Esophagus squamous epithelium (tissue), 5 donors: ENCODE measurements at regions not wholly inside any gene's neighbourhood (a gene's known extent, or its start where the extent isn't known, plus 50 kb on each side); places are given as distances from the start of the nearest gene placed in this dataset.

Source experiments
- DNase-seq: peaks from one replicate; lab custom pipeline; 2025; lab: John Stamatoyannopoulos, UW
- H3K27ac ChIP-seq, 4 donors: fragments of 200-600 bp; sonication (generic); one replicate each; pipeline ENCODE4 v1.5.1; 2016 to 2019; ENCODE audit warnings: mild to moderate bottlenecking in 1 of 4
- H3K27me3 ChIP-seq, 4 donors: fragments of 200-600 bp; sonication (generic); 1 replicate in 3 of 4; 2 replicates in 1 of 4; pipeline versions ENCODE4 v1.5.1 to v1.6.0; 2017 to 2021; ENCODE audit warnings: antibody characterized with exemption in 1 of 4
- H3K36me3 ChIP-seq, 3 donors: fragments of 200-600 bp; sonication (generic); one replicate each; pipeline ENCODE4 v1.5.1; 2016 to 2019
- H3K4me1 ChIP-seq, 3 donors: fragments of 200-600 bp; sonication (generic); one replicate each; pipeline ENCODE4 v1.5.1; 2017 to 2019
- H3K4me3 ChIP-seq, 4 donors: fragments of 200-600 bp; sonication (generic); 1 replicate in 3 of 4; 2 replicates in 1 of 4; pipeline ENCODE4 v1.5.1; 2016 to 2019; ENCODE audit warnings: mild to moderate bottlenecking in 2 of 4, moderate library complexity in 1 of 4
- H3K9me3 ChIP-seq, 3 donors: fragments of 200-600 bp; sonication (generic); one replicate each; pipeline ENCODE4 v1.5.1; 2016 to 2019
- POLR2A ChIP-seq, 4 donors: fragments of 450-650 bp; IDR thresholded peaks; one replicate each; pipeline ENCODE4 v1.6.1; 2017; ENCODE audit warnings: antibody characterized with exemption in 4 of 4, mild to moderate bottlenecking in 4 of 4, moderate library complexity in 3 of 4
- WGBS, 2 donors: methylation state at CpG; one replicate each; pipeline ENCODE4 v1.1.5; 2018; 5-methylcytosine and 5-hydroxymethylcytosine counted together
- intact Hi-C: fragments of 100-400 bp; cut with DNase I; formaldehyde crosslinking; loops from one replicate; pipeline ENCODE4 v1.15.0; 2022
- TF ChIP-seq, protein P1 (sequence below), 6 experiments: fragments of 450-650 bp in 4 of 6; fragments of 200-600 bp in 2 of 6; sonication (generic) in 2 of 6; IDR thresholded peaks; one replicate each; pipeline ENCODE4 v1.5.1; 2016 to 2019; ENCODE audit warnings: antibody characterized with exemption in 6 of 6, mild to moderate bottlenecking in 4 of 6, moderate library complexity in 4 of 6
- donor health status: DM: yes; HTN: yes; CAD: no.

DNA sequence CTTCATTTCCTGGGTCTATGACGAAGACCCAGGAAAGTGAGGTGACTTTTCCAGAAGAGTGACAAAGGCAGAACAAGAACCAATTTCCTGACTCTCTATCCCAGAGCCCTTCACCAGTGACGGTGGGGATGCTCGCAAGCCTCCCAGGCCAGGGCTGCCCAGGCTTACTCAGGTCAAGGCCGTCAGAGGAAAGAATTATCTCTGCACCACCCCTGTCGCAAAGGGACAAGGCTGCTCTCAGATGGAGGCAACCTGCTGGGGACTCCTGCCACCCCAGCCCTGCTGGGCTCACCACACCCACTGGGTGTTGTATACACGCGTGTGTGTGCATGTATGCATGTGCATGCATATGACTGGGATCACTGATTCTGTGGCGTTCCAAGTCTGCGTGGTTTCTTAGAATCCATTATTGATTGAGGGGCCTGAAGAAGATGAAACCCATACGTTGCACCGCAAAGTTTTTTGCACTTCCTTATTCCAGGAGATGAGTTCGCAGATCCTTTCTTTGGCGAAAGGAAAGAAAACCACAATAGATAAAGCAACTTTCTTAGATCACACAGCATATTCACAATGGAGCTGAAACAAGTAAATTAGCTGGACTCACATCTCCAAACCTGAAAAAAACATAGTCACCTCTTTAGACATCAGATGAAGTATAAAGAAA is 255.8 kb downstream of the RHOU start:
- intact Hi-C loops, result no loop called here
- Histone ChIP-seq H3K9me3 (no peaks in the 10 kb centered on the region), H3K4me3 (no peak overlapping the region), H3K27ac (peak overlapping the region in 2 of 4 donors; percentile 70 to 84), H3K4me1 (peaks cover 9 to 26% (median 20%) of the 10 kb centered on the region in 3 donors), H3K36me3 (no peaks in the 10 kb centered on the region), H3K27me3 (no peaks in the 10 kb centered on the region)
- 79 to 87% methylated on average over 9 to 12 of the region's 13 CpGs for WGBS, 2 donors
- no peak for TF ChIP-seq POLR2A (IDR thresholded peaks at IDR 0.05)
- TF ChIP-seq, protein P1, sequence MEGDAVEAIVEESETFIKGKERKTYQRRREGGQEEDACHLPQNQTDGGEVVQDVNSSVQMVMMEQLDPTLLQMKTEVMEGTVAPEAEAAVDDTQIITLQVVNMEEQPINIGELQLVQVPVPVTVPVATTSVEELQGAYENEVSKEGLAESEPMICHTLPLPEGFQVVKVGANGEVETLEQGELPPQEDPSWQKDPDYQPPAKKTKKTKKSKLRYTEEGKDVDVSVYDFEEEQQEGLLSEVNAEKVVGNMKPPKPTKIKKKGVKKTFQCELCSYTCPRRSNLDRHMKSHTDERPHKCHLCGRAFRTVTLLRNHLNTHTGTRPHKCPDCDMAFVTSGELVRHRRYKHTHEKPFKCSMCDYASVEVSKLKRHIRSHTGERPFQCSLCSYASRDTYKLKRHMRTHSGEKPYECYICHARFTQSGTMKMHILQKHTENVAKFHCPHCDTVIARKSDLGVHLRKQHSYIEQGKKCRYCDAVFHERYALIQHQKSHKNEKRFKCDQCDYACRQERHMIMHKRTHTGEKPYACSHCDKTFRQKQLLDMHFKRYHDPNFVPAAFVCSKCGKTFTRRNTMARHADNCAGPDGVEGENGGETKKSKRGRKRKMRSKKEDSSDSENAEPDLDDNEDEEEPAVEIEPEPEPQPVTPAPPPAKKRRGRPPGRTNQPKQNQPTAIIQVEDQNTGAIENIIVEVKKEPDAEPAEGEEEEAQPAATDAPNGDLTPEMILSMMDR (IDR thresholded peaks at IDR 0.05), result no peak
- no peak for DNase-seq

DNA sequence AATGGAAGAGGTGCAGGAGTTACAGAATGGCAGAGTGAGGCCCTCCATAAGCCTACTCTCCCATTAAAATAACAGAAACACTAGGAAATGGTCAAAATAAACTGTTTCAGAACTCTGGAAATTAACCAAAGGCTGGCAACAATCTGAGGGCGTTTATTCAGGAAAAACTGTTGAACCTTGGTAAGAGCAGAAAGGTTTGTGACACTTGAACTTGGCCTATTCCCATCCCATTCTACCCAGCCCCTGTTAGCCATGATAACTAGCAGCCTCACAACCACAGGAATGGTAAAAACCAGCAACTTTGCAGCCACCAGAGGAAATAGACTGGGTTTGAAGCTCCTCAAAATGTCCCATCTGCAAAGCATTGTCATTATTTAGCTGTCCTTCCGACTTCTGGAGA is 256.8 kb downstream of the RHOU start:
- no peaks in the 10 kb centered on the region for H3K36me3 ChIP-seq
- intact Hi-C loops, result no loop called here
- 75 to 92% methylated on average over 2 of the region's 2 CpGs for WGBS, 2 donors
- H3K4me1 ChIP-seq, result peaks cover 9 to 16% (median 12%) of the 10 kb centered on the region in 3 donors
- H3K27me3 ChIP-seq, result no peaks in the 10 kb centered on the region
- H3K4me3 ChIP-seq, result no peak overlapping the region
- H3K9me3 ChIP-seq, result no peaks in the 10 kb centered on the region
- H3K27ac ChIP-seq, result no peak overlapping the region
- DNase-seq, result no peak
- TF ChIP-seq POLR2A (IDR thresholded peaks at IDR 0.05), result no peak
- TF ChIP-seq, protein P1 (IDR thresholded peaks at IDR 0.05), result no peak

- WGBS, 2 donors, result 82 to 87% methylated on average over 8 of the region's 8 CpGs
- TF ChIP-seq POLR2A (IDR thresholded peaks at IDR 0.05), result no peak
- TF ChIP-seq, protein P1 (IDR thresholded peaks at IDR 0.05), result no peak
- Histone ChIP-seq H3K36me3 (no peaks in the 10 kb centered on the region), H3K4me1 (peaks cover 9 to 15% (median 12%) of the 10 kb centered on the region in 3 donors), H3K9me3 (no peaks in the 10 kb centered on the region), H3K27ac (no peak overlapping the region), H3K27me3 (no peaks in the 10 kb centered on the region), H3K4me3 (no peak overlapping the region)
- intact Hi-C loops, result no loop called here
- no peak for DNase-seq
Observed at GRCh38 chr1:228992907-228993535, 257.7 kb downstream of the RHOU start.

- H3K27ac ChIP-seq, result no peak overlapping the region
- peaks cover 5 to 10% (median 9%) of the 10 kb centered on the region in 3 donors for H3K4me1 ChIP-seq
- H3K9me3 ChIP-seq, result no peaks in the 10 kb centered on the region
- TF ChIP-seq, protein P1 (IDR thresholded peaks at IDR 0.05), result no peak
- no peak for TF ChIP-seq POLR2A (IDR thresholded peaks at IDR 0.05)
- no peak overlapping the region for H3K4me3 ChIP-seq
- WGBS, 2 donors, result 30 to 52% methylated on average over 2 of the region's 2 CpGs
- no peak for DNase-seq
- H3K36me3 ChIP-seq, result no peaks in the 10 kb centered on the region
- intact Hi-C loops, result no loop called here
- H3K27me3 ChIP-seq, result no peaks in the 10 kb centered on the region
Observed at GRCh38 chr1:228994676-228995594, 259.7 kb downstream of the RHOU start.
